Neuronal stem cell (in vitro differentiated cells): ENCODE measurements at regions not wholly inside any gene's neighbourhood (a gene's known extent, or its start where the extent isn't known, plus 50 kb on each side); places are given as distances from the start of the nearest gene placed in this dataset.

ENCODE experiments used
- DNase-seq: peaks from one replicate; pipeline ENCODE4 v3.0.0-alpha.2; 2013; ENCODE audit warnings: low spot score
- H2AFZ ChIP-seq: one replicate; pipeline ENCODE4 v1.6.1; 2013; ENCODE audit warnings: mild to moderate bottlenecking, low read length, inconsistent platforms
- H2AK5ac ChIP-seq: 2 replicates; pipeline ENCODE4 v1.6.1; 2013; ENCODE audit warnings: low read depth, mild to moderate bottlenecking, inconsistent platforms, low read length, moderate library complexity, mixed read lengths
- H2BK120ac ChIP-seq: 2 replicates; pipeline ENCODE4 v1.6.1; 2013; ENCODE audit warnings: low read depth, mild to moderate bottlenecking, inconsistent platforms, low read length, moderate library complexity, mixed read lengths
- H2BK12ac ChIP-seq: one replicate; pipeline ENCODE4 v1.6.1; 2013; ENCODE audit warnings: low read length, inconsistent platforms
- H2BK15ac ChIP-seq: 2 replicates; pipeline ENCODE4 v1.6.1; 2013; ENCODE audit warnings: mild to moderate bottlenecking, low read length, inconsistent platforms, mixed read lengths
- H2BK5ac ChIP-seq: one replicate; pipeline ENCODE4 v1.6.1; 2013; ENCODE audit warnings: inconsistent platforms, mild to moderate bottlenecking, low read length, moderate library complexity
- H3K14ac ChIP-seq: one replicate; pipeline ENCODE4 v1.6.1; 2013; ENCODE audit warnings: low read length, inconsistent platforms
- H3K18ac ChIP-seq: 2 replicates; pipeline ENCODE4 v1.6.1; 2013; ENCODE audit warnings: low read length, inconsistent platforms
- H3K23ac ChIP-seq: 2 replicates; pipeline ENCODE4 v1.6.1; 2013; ENCODE audit warnings: low read depth, mild to moderate bottlenecking, mixed read lengths, low read length, inconsistent platforms; ENCODE audit not compliant: poor library complexity
- H3K27ac ChIP-seq: replicated peaks from 3 replicates; pipeline ENCODE4 v1.5.1; 2013; ENCODE audit warnings: low read length, inconsistent platforms
- H3K27me3 ChIP-seq, 3 experiments: 2 replicates each; pipeline ENCODE4 v1.6.1; 2013; ENCODE audit warnings: low read length in 3 of 3, mild to moderate bottlenecking in 2 of 3, inconsistent platforms in 1 of 3, low read depth in 1 of 3, mixed read lengths in 1 of 3, moderate library complexity in 1 of 3; ENCODE audit not compliant: control insufficient read depth in 3 of 3, insufficient read depth in 3 of 3
- H3K36me3 ChIP-seq, 2 donors: replicated peaks in 1 of 2; 2 replicates each; pipeline ENCODE4 v1.6.1; 2013; ENCODE audit warnings: low read length in 2 of 2; ENCODE audit not compliant: control insufficient read depth in 2 of 2, insufficient read depth in 2 of 2
- H3K4ac ChIP-seq: 2 replicates; pipeline ENCODE4 v1.6.1; 2013; ENCODE audit warnings: inconsistent platforms, mild to moderate bottlenecking, low read length, moderate library complexity
- H3K4me1 ChIP-seq, 2 donors: 1 replicate in 1 of 2; 2 replicates in 1 of 2; pipeline ENCODE4 v1.6.1; 2013; ENCODE audit warnings: low read length in 2 of 2, low read depth in 1 of 2; ENCODE audit not compliant: control insufficient read depth in 2 of 2, insufficient read depth in 1 of 2
- H3K4me2 ChIP-seq: one replicate; pipeline ENCODE4 v1.6.1; 2013; ENCODE audit warnings: mild to moderate bottlenecking, low read length, inconsistent platforms; ENCODE audit not compliant: insufficient read depth, poor library complexity, severe bottlenecking
- H3K4me3 ChIP-seq, 2 donors: 2 replicates each; pipeline ENCODE4 v1.5.1; 2013; ENCODE audit warnings: low read length in 2 of 2, mild to moderate bottlenecking in 2 of 2, inconsistent platforms in 1 of 2, moderate library complexity in 1 of 2
- H3K79me1 ChIP-seq: one replicate; pipeline ENCODE4 v1.6.1; 2013; ENCODE audit warnings: low read depth, mild to moderate bottlenecking, inconsistent platforms, low read length, moderate library complexity
- H3K9ac ChIP-seq: one replicate; pipeline ENCODE4 v1.6.1; 2013; ENCODE audit warnings: mild to moderate bottlenecking, low read depth, low read length, inconsistent platforms; ENCODE audit not compliant: poor library complexity
- H3K9me3 ChIP-seq, 2 donors: replicated peaks in 1 of 2; 2 replicates each; pipeline versions ENCODE3 to v1.6.1; 2013; ENCODE audit warnings: low read length in 2 of 2, mild to moderate bottlenecking in 2 of 2, inconsistent platforms in 1 of 2, low read depth in 1 of 2, mixed read lengths in 1 of 2, moderate library complexity in 1 of 2; ENCODE audit not compliant: control insufficient read depth in 2 of 2, insufficient read depth in 1 of 2
- H4K8ac ChIP-seq: one replicate; pipeline ENCODE4 v1.6.1; 2013; ENCODE audit warnings: low read depth, mild to moderate bottlenecking, inconsistent platforms, low read length, moderate library complexity
- H4K91ac ChIP-seq: one replicate; pipeline ENCODE4 v1.6.1; 2013; ENCODE audit warnings: low read length, low read depth, mild to moderate bottlenecking, inconsistent platforms; ENCODE audit not compliant: poor library complexity
- WGBS, 2 donors: extraction: QIAGEN DNeasy Blood & Tissue Kit; methylation state at CpG; one replicate each; pipeline ENCODE4 v1.1.7; 2013; ENCODE audit warnings: missing lambda C conversion rate in 2 of 2, mixed read lengths in 1 of 2; ENCODE audit not compliant: insufficient read length in 2 of 2, insufficient replicate concordance in 1 of 2; ENCODE audit errors: extremely low coverage in 2 of 2; 5-methylcytosine and 5-hydroxymethylcytosine counted together

- Histone ChIP-seq H2BK120ac (no peak overlapping the region), H2AK5ac (no peak overlapping the region), H3K27ac (no peak overlapping the region)
These were observed 745.6 kb upstream of the ZNF608 start for GRCh38 chr5:125491986-125492492.

GRCh38 chr5:125492977-125493376 is 746.5 kb upstream of the ZNF608 start:
- Histone ChIP-seq H3K27me3 (no peaks in the 10 kb centered on the region), H3K4ac (no peak overlapping the region), H3K79me1 (no peaks in the 10 kb centered on the region), H3K36me3 (no peaks in the 10 kb centered on the region), H2BK5ac (no peak overlapping the region), H3K27ac (no peak overlapping the region), H2BK120ac (no peak overlapping the region), H3K23ac (no peak overlapping the region), H4K8ac (no peak overlapping the region), H3K9me3 (peaks cover 3 to 12% of the 10 kb centered on the region in 2 donors), H3K4me3 (no peak overlapping the region), H3K18ac (no peak overlapping the region), H3K4me2 (no peak overlapping the region), H2BK12ac (no peak overlapping the region), H3K9ac (no peak overlapping the region), H4K91ac (peak overlapping the region; percentile 87), H3K14ac (no peak overlapping the region), H2BK15ac (no peak overlapping the region), H2AFZ (no peak overlapping the region), H2AK5ac (no peak overlapping the region), H3K4me1 (peaks cover 0 to 6% of the 10 kb centered on the region in 2 donors)
- no peak for DNase-seq
- no CpG with 5 or more reads among the region's 2 CpGs for WGBS, 2 donors

More at GRCh38 chr5:125491986-125492492, 745.6 kb upstream of the ZNF608 start:
- no peak overlapping the region for H2BK15ac ChIP-seq
- no peak overlapping the region for H3K4me2 ChIP-seq
- no peaks in the 10 kb centered on the region for H3K36me3 ChIP-seq
- no peak overlapping the region for H4K8ac ChIP-seq
- no peak overlapping the region for H3K23ac ChIP-seq
- peaks cover 0 to 10% of the 10 kb centered on the region in 2 donors for H3K4me1 ChIP-seq
- no peak overlapping the region for H2BK5ac ChIP-seq
- no CpG with 5 or more reads among the region's 3 CpGs for WGBS, 2 donors
- H4K91ac ChIP-seq = no peak overlapping the region
- H3K9me3 ChIP-seq = peaks cover 3 to 12% of the 10 kb centered on the region in 2 donors
- H3K4ac ChIP-seq = no peak overlapping the region
- no peaks in the 10 kb centered on the region for H3K79me1 ChIP-seq
- no peak overlapping the region for H3K14ac ChIP-seq
- DNase-seq = no peak
- no peak overlapping the region for H3K9ac ChIP-seq
- H3K4me3 ChIP-seq = no peak overlapping the region
- H2BK12ac ChIP-seq = no peak overlapping the region
- no peak overlapping the region for H3K18ac ChIP-seq
- H2AFZ ChIP-seq = peak overlapping the region; percentile 72
- no peaks in the 10 kb centered on the region for H3K27me3 ChIP-seq

- DNase-seq = no peak
- no peaks in the 10 kb centered on the region for H3K27me3 ChIP-seq
- H3K4ac ChIP-seq = no peak overlapping the region
- H4K8ac ChIP-seq = no peak overlapping the region
- H3K23ac ChIP-seq = no peak overlapping the region
- H3K18ac ChIP-seq = peak overlapping the region; percentile 65
- H3K4me1 ChIP-seq = peaks cover 5 to 9% of the 10 kb centered on the region in 2 donors
- no peaks in the 10 kb centered on the region for H3K79me1 ChIP-seq
- no peak overlapping the region for H2BK15ac ChIP-seq
- peaks cover 3 to 12% of the 10 kb centered on the region in 2 donors for H3K9me3 ChIP-seq
- no peak overlapping the region for H2BK120ac ChIP-seq
- no peak overlapping the region for H2BK5ac ChIP-seq
- H3K14ac ChIP-seq = no peak overlapping the region
- peak overlapping the region; percentile 6 for H3K27ac ChIP-seq
- H4K91ac ChIP-seq = no peak overlapping the region
- H3K4me2 ChIP-seq = no peak overlapping the region
- no peak overlapping the region for H2AFZ ChIP-seq
- no peak overlapping the region for H3K9ac ChIP-seq
- no peak overlapping the region for H2BK12ac ChIP-seq
- H3K4me3 ChIP-seq = no peak overlapping the region
- H2AK5ac ChIP-seq = no peak overlapping the region
- H3K36me3 ChIP-seq = no peaks in the 10 kb centered on the region
These were observed 750.0 kb upstream of the ZNF608 start for GRCh38 chr5:125496393-125496792.

GRCh38 chr5:125497651-125498050 is 751.2 kb upstream of the ZNF608 start:
- H2BK12ac ChIP-seq = no peak overlapping the region
- WGBS, 2 donors = no CpG with 5 or more reads among the region's 2 CpGs
- H3K27me3 ChIP-seq = no peaks in the 10 kb centered on the region
- H3K4me1 ChIP-seq = peaks cover 6 to 10% of the 10 kb centered on the region in 2 donors
- no peak overlapping the region for H3K4ac ChIP-seq
- H2BK15ac ChIP-seq = no peak overlapping the region
- H2AFZ ChIP-seq = peak overlapping the region; percentile 9
- peaks cover 3 to 12% of the 10 kb centered on the region in 2 donors for H3K9me3 ChIP-seq
- H2AK5ac ChIP-seq = no peak overlapping the region
- no peak overlapping the region for H3K23ac ChIP-seq
- H2BK120ac ChIP-seq = no peak overlapping the region
- H3K36me3 ChIP-seq = no peaks in the 10 kb centered on the region
- no peak for DNase-seq
- H3K79me1 ChIP-seq = no peaks in the 10 kb centered on the region
- no peak overlapping the region for H4K8ac ChIP-seq
- no peak overlapping the region for H2BK5ac ChIP-seq
- H4K91ac ChIP-seq = no peak overlapping the region
- no peak overlapping the region for H3K4me2 ChIP-seq
- H3K14ac ChIP-seq = no peak overlapping the region
- H3K27ac ChIP-seq = no peak overlapping the region
- H3K18ac ChIP-seq = no peak overlapping the region
- no peak overlapping the region for H3K9ac ChIP-seq
- no peak overlapping the region for H3K4me3 ChIP-seq
